H1 (cell line): ENCODE measurements at regions not wholly inside any gene's neighbourhood (a gene's known extent, or its start where the extent isn't known, plus 50 kb on each side); places are given as distances from the start of the nearest gene placed in this dataset.
A peak's percentile ranks its signal among the peaks of the same experiment; 100 is the strongest.

Source experiments
- CTCF ChIA-PET: fragments of 300-600 bp; sonication (Branson Sonifier 250); formaldehyde crosslinking; loops from one replicate; lab custom pipeline; 2021; ENCODE audit not compliant: partially characterized antibody; lab: Charles Lee
- POLR2A ChIA-PET: fragments of 300-600 bp; sonication (Branson Sonifier 250); formaldehyde crosslinking; loops from one replicate; lab custom pipeline; 2021; ENCODE audit warnings: inconsistent platforms; ENCODE audit not compliant: partially characterized antibody; lab: Charles Lee
- DNase-seq, 2 experiments: peaks; one replicate each; pipeline versions ENCODE4 v3.0.0 to v3.0.0-alpha.2; 2010 to 2022; ENCODE audit warnings: low spot score in 2 of 2, low read depth in 1 of 2, mixed read lengths in 1 of 2
- FAIRE-seq: peaks from 2 replicates; lab custom pipeline; 2011; peaks lifted over from hg19 to GRCh38; lab: Jason Lieb, UNC
- H2AFZ ChIP-seq: 2 replicates; pipeline ENCODE4 v1.8.1; 2012; ENCODE audit warnings: low read length, inconsistent platforms
- H2AK5ac ChIP-seq: 2 replicates; pipeline ENCODE4 v1.6.1; 2013; ENCODE audit warnings: low read depth, low read length
- H2BK120ac ChIP-seq: replicated peaks from 2 replicates; pipeline ENCODE3; 2013; ENCODE audit warnings: low read depth, low read length, inconsistent platforms
- H2BK12ac ChIP-seq: 2 replicates; pipeline ENCODE4 v1.6.1; 2013; ENCODE audit warnings: low read depth, low read length
- H2BK15ac ChIP-seq: 2 replicates; pipeline ENCODE4 v1.6.1; 2013; ENCODE audit warnings: low read length
- H2BK20ac ChIP-seq: 2 replicates; pipeline ENCODE4 v1.6.1; 2013; ENCODE audit warnings: low read length
- H2BK5ac ChIP-seq: 2 replicates; pipeline ENCODE4 v1.6.1; 2013; ENCODE audit warnings: low read depth, low read length
- H3K14ac ChIP-seq: 2 replicates; pipeline ENCODE4 v1.6.1; 2013; ENCODE audit warnings: inconsistent platforms; ENCODE audit not compliant: insufficient read length
- H3K18ac ChIP-seq: 2 replicates; pipeline ENCODE4 v1.6.1; 2013; ENCODE audit warnings: low read length; ENCODE audit errors: extremely low read depth
- H3K23ac ChIP-seq: 2 replicates; pipeline ENCODE4 v1.6.1; 2013; ENCODE audit warnings: inconsistent platforms; ENCODE audit not compliant: insufficient read length
- H3K23me2 ChIP-seq: 2 replicates; pipeline ENCODE4 v1.6.1; 2013; ENCODE audit warnings: low read depth, low read length
- H3K27ac ChIP-seq: 2 replicates; pipeline ENCODE4 v1.6.1; 2011; ENCODE audit warnings: low read depth, low read length, inconsistent platforms
- H3K27me3 ChIP-seq, 4 experiments: replicated peaks in 1 of 4; 1 replicate in 1 of 4; 2 replicates in 3 of 4; pipeline versions ENCODE4 v1.6.1 to v1.8.1; 2011 to 2013; ENCODE audit warnings: low read length in 3 of 4, mild to moderate bottlenecking in 3 of 4, inconsistent platforms in 2 of 4, mixed read lengths in 2 of 4, moderate library complexity in 1 of 4; ENCODE audit not compliant: control insufficient read depth in 3 of 4, insufficient read depth in 3 of 4; ENCODE audit errors: extremely low read depth in 1 of 4
- H3K36me3 ChIP-seq, 4 experiments: 2 replicates each; pipeline versions ENCODE4 v1.6.1 to v1.8.1; 2011 to 2013; ENCODE audit warnings: mild to moderate bottlenecking in 4 of 4, low read length in 3 of 4, moderate library complexity in 2 of 4, control low read depth in 1 of 4, inconsistent platforms in 1 of 4; ENCODE audit not compliant: insufficient read depth in 4 of 4, control insufficient read depth in 2 of 4
- H3K4ac ChIP-seq: replicated peaks from 2 replicates; pipeline ENCODE3; 2013; ENCODE audit warnings: low read length, low read depth, mixed read lengths, inconsistent platforms; ENCODE audit not compliant: insufficient read length
- H3K4me1 ChIP-seq, 4 experiments: replicated peaks in 1 of 4; 1 replicate in 1 of 4; 2 replicates in 3 of 4; pipeline versions ENCODE4 v1.6.1 to v1.8.1; 2011 to 2013; ENCODE audit warnings: low read length in 3 of 4, inconsistent platforms in 2 of 4, mixed read lengths in 1 of 4; ENCODE audit not compliant: insufficient read depth in 4 of 4, control insufficient read depth in 3 of 4
- H3K4me2 ChIP-seq, 2 experiments: 2 replicates each; pipeline versions ENCODE4 v1.6.1 to v1.8.1; 2011 to 2013; ENCODE audit warnings: low read depth in 2 of 2, low read length in 2 of 2, control low read depth in 1 of 2, inconsistent platforms in 1 of 2, mild to moderate bottlenecking in 1 of 2; ENCODE audit not compliant: insufficient read depth in 1 of 2
- H3K4me3 ChIP-seq, 4 experiments: fragments of 200-600, 300-600 bp in 1 of 4; sonication (generic), shearing (Covaris generic), sonication (Bioruptor Twin) in 1 of 4; 2 replicates each; pipeline versions ENCODE4 v1.5.1 to v1.8.1; 2011 to 2016; ENCODE audit warnings: low read length in 4 of 4, low read depth in 3 of 4, control low read depth in 2 of 4, inconsistent platforms in 2 of 4, mild to moderate bottlenecking in 2 of 4, mixed read lengths in 1 of 4, moderate library complexity in 1 of 4; ENCODE audit not compliant: insufficient read depth in 2 of 4; ENCODE audit errors: extremely low read depth in 1 of 4
- H3K56ac ChIP-seq: replicated peaks from 2 replicates; pipeline ENCODE3; 2013; ENCODE audit warnings: low read depth, mild to moderate bottlenecking, mixed read lengths, low read length, inconsistent platforms; ENCODE audit not compliant: insufficient read length
- H3K79me1 ChIP-seq: 2 replicates; pipeline ENCODE4 v1.6.1; 2013; ENCODE audit warnings: low read depth, low read length, control low read depth
- H3K79me2 ChIP-seq, 2 experiments: 2 replicates each; pipeline versions ENCODE4 v1.6.1 to v1.8.1; 2012 to 2013; ENCODE audit warnings: low read length in 2 of 2, mild to moderate bottlenecking in 2 of 2, inconsistent platforms in 1 of 2; ENCODE audit not compliant: insufficient read depth in 2 of 2, control insufficient read depth in 1 of 2
- H3K9ac ChIP-seq, 4 experiments: replicated peaks in 1 of 4; 1 replicate in 1 of 4; 2 replicates in 3 of 4; pipeline versions ENCODE4 v1.6.1 to v1.8.1; 2011 to 2013; ENCODE audit warnings: low read depth in 3 of 4, low read length in 3 of 4, control low read depth in 2 of 4, mild to moderate bottlenecking in 2 of 4, moderate library complexity in 2 of 4, inconsistent platforms in 1 of 4; ENCODE audit errors: extremely low read depth in 1 of 4
- H3K9me3 ChIP-seq, 2 experiments: 2 replicates each; pipeline versions ENCODE4 v1.6.1 to v1.8.1; 2012 to 2013; ENCODE audit warnings: mild to moderate bottlenecking in 2 of 2, moderate library complexity in 2 of 2, control low read depth in 1 of 2, inconsistent platforms in 1 of 2, low read depth in 1 of 2, low read length in 1 of 2, mixed read lengths in 1 of 2; ENCODE audit not compliant: insufficient read depth in 2 of 2
- H4K20me1 ChIP-seq, 2 experiments: replicated peaks in 1 of 2; 2 replicates each; pipeline versions ENCODE3 to v1.8.1; 2011 to 2013; ENCODE audit warnings: inconsistent platforms in 2 of 2, low read length in 2 of 2, mild to moderate bottlenecking in 1 of 2; ENCODE audit not compliant: insufficient read depth in 2 of 2, control insufficient read depth in 1 of 2
- H4K5ac ChIP-seq: 2 replicates; pipeline ENCODE4 v1.6.1; 2013; ENCODE audit warnings: low read length, low read depth, mixed read lengths, inconsistent platforms; ENCODE audit not compliant: insufficient read length
- H4K8ac ChIP-seq: 2 replicates; pipeline ENCODE4 v1.8.0; 2013; ENCODE audit warnings: mild to moderate bottlenecking, moderate library complexity, low read length, inconsistent platforms; ENCODE audit not compliant: insufficient read depth; ENCODE audit errors: extremely low read depth
- H4K91ac ChIP-seq: replicated peaks from 2 replicates; pipeline ENCODE3; 2013; ENCODE audit warnings: low read length, mixed read lengths, inconsistent platforms; ENCODE audit not compliant: insufficient read length
- CBX5 ChIP-seq: fragments of 300-800, 300-1000 bp; sonication (generic); IDR thresholded peaks from 2 replicates; pipeline ENCODE4 v1.7.1; 2016; ENCODE audit warnings: antibody characterized with exemption, low read length, low read depth
- CBX8 ChIP-seq: fragments of 300-800, 300-1000 bp; sonication (generic); IDR thresholded peaks from 2 replicates; pipeline ENCODE4 v1.7.1; 2016; ENCODE audit warnings: low read depth, low read length, borderline replicate concordance
- CREB1 ChIP-seq: IDR thresholded peaks from 2 replicates; pipeline ENCODE4 v1.6.1; 2012; ENCODE audit warnings: inconsistent platforms
- CTBP2 ChIP-seq: IDR thresholded peaks from 2 replicates; pipeline ENCODE4 v1.7.0; 2011; ENCODE audit warnings: borderline replicate concordance, mild to moderate bottlenecking, moderate library complexity, mixed read lengths, low read length; ENCODE audit not compliant: insufficient read depth, insufficient read length
- JUND ChIP-seq: IDR thresholded peaks from 2 replicates; pipeline ENCODE4 v1.6.1; 2011; ENCODE audit warnings: mild to moderate bottlenecking, improper control_type of control experiment, low read length
- KDM5A ChIP-seq: fragments of 200-600 bp; IDR thresholded peaks from 2 replicates; pipeline ENCODE4 v1.7.1; 2012; ENCODE audit warnings: mild to moderate bottlenecking, low read length, inconsistent platforms, mixed read lengths
- RAD21 ChIP-seq, 2 experiments: IDR thresholded peaks in 1 of 2; conservative IDR thresholded peaks in 1 of 2; 2 replicates each; pipeline ENCODE4 v1.6.1; 2011; ENCODE audit warnings: low read depth in 2 of 2, low read length in 2 of 2, improper control_type of control experiment in 1 of 2, inconsistent platforms in 1 of 2, mild to moderate bottlenecking in 1 of 2, moderate library complexity in 1 of 2
- RFX5 ChIP-seq: IDR thresholded peaks from 2 replicates; pipeline ENCODE4 v1.6.1; 2011; ENCODE audit warnings: low read depth, low read length, improper control_type of control experiment, borderline replicate concordance
- SAP30 ChIP-seq: fragments of 300-600 bp; sonication (generic); IDR thresholded peaks from 2 replicates; pipeline ENCODE4 v1.7.1; 2012; ENCODE audit warnings: low read length, moderate library complexity, mild to moderate bottlenecking, inconsistent platforms; ENCODE audit not compliant: insufficient read depth, insufficient replicate concordance
- SIX5 ChIP-seq: IDR thresholded peaks from 2 replicates; pipeline ENCODE4 v1.6.1; 2011; ENCODE audit warnings: mild to moderate bottlenecking, low read depth, low read length
- SUZ12 ChIP-seq: fragments of 200-600 bp; sonication (generic); IDR thresholded peaks from 2 replicates; pipeline ENCODE4 v1.6.1; 2012; ENCODE audit warnings: mild to moderate bottlenecking, inconsistent platforms, low read length, moderate library complexity, mixed read lengths
- WGBS, 2 experiments: shearing (Covaris generic) in 1 of 2; methylation state at CpG; one replicate each; pipeline versions ENCODE4 v1.1.6 to v1.1.7; 2013 to 2015; ENCODE audit warnings: low lambda C conversion rate in 2 of 2, mixed read lengths in 2 of 2, inconsistent platforms in 1 of 2, low coverage in 1 of 2, missing lambda C conversion rate in 1 of 2; ENCODE audit not compliant: insufficient replicate concordance in 2 of 2, insufficient coverage in 1 of 2, insufficient read length in 1 of 2; ENCODE audit errors: extremely low coverage in 1 of 2, missing lambda C conversion rate in 1 of 2; 5-methylcytosine and 5-hydroxymethylcytosine counted together
- TF ChIP-seq, protein P1 (sequence below): IDR thresholded peaks from 2 replicates; pipeline ENCODE4 v1.6.1; 2011; ENCODE audit warnings: low read length, improper control_type of control experiment

DNA sequence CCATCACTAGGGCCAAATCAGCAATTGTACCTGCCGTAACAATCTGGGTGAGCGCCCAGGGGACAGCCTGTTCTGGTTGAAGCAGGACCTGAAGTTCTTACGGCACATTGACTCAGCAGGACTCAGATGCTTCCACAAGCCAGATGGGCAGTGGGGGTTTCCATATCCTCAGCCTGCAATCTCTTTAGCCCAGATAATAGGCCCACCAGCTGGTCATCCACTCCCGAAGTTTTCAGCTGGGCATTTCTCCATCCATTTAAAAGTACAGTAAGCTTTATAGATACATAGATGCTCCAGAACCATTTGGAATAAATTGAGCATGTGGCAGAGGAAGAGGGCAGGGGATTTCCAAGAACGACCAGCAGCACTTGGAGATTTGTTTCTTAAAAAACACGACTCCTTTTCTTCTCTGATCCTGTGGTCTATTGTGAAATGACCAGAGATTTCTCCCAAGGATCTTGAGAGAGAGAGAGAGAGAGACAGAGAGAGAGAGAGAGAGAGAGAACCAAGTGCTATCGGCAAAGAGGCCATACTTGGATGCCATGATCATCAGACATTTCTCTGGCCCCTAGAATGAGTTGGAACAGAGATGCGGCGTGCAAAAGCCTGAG is 74.8 kb upstream of the PLXNC1 start:
- Histone ChIP-seq H3K27ac (no peak overlapping the region), H3K14ac (no peak overlapping the region), H4K91ac (no peak overlapping the region), H3K9me3 (no peaks in the 10 kb centered on the region), H3K4me3 (no peak overlapping the region), H3K4ac (no peak overlapping the region), H4K20me1 (no peaks in the 10 kb centered on the region), H2AFZ (peak overlapping the region; percentile 0; the same call in 1 of the 2 replicates), H2BK20ac (no peak overlapping the region), H2BK15ac (no peak overlapping the region), H4K5ac (no peak overlapping the region), H3K27me3 (no peaks in the 10 kb centered on the region), H3K23ac (no peak overlapping the region), H2BK5ac (no peak overlapping the region), H3K79me2 (no peaks in the 10 kb centered on the region), H3K4me2 (no peak overlapping the region), H3K79me1 (no peaks in the 10 kb centered on the region), H3K9ac (no peak overlapping the region), H3K4me1 (peaks cover 0 to 3% (median 0%) of the 10 kb centered on the region in 4 experiments; a peak in 1 of 7 replicates), H2BK120ac (no peak overlapping the region), H3K36me3 (no peaks in the 10 kb centered on the region), H2AK5ac (no peak overlapping the region), H3K23me2 (no peaks in the 10 kb centered on the region), H3K56ac (no peak overlapping the region), H2BK12ac (no peak overlapping the region), H4K8ac (no peak overlapping the region), H3K18ac (no peak overlapping the region)
- FAIRE-seq: no peak
- CTCF ChIA-PET: interaction anchor here (1.2 to 12.9 kb wide), 5 partner anchors 13 to 69 kb away, joined by 3 to 152 read pairs (median 6); no protein-coding TSS in a partner anchor
- 95% methylated on average over 9 of the region's 9 CpGs; no CpG with 5 or more reads in 1 of the 2 experiments for WGBS, 2 experiments
- POLR2A ChIA-PET: no interaction called here
- no peak for DNase-seq
- no peak for TF ChIP-seq CTBP2
- no peak for TF ChIP-seq CBX5
- TF ChIP-seq KDM5A: no peak
- TF ChIP-seq CBX8: no peak
- TF ChIP-seq SIX5: no peak
- no peak for TF ChIP-seq RFX5
- no peak for TF ChIP-seq CREB1
- no peak for TF ChIP-seq RAD21 (IDR thresholded peaks at IDR 0.05 in 1 of 2, conservative IDR thresholded peaks at IDR 0.05 in 1 of 2; ENCODE audit: low read depth in 2 of 2, low read length in 2 of 2)
- TF ChIP-seq, protein P1, sequence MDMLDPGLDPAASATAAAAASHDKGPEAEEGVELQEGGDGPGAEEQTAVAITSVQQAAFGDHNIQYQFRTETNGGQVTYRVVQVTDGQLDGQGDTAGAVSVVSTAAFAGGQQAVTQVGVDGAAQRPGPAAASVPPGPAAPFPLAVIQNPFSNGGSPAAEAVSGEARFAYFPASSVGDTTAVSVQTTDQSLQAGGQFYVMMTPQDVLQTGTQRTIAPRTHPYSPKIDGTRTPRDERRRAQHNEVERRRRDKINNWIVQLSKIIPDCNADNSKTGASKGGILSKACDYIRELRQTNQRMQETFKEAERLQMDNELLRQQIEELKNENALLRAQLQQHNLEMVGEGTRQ: no peak
- TF ChIP-seq JUND: no peak
- no peak for TF ChIP-seq SUZ12
- no peak for TF ChIP-seq SAP30
